K562 (cell line): ENCODE measurements at regions not wholly inside any gene's neighbourhood (a gene's known extent, or its start where the extent isn't known, plus 50 kb on each side); places are given as distances from the start of the nearest gene placed in this dataset. TPM values are rescaled to one million over a fixed set of nuclear protein-coding genes. Genes with fewer than 3 reads are reported as not detected.

Source experiments
- ATAC-seq: fragments of 200-7000 bp; cut with Tn5 transposase; 3 replicates; pipeline ENCODE4 v1.9.1; 2020; ENCODE audit warnings: moderate library complexity
- BruUV-seq: library from RNA; stranded (reverse); fragments of 400-500 nt; replicated peaks from 2 replicates; lab custom pipeline; 2021; lab: Mats Ljungman, UMichigan
- CTCF ChIA-PET: fragments of 300-600 bp; formaldehyde crosslinking; extraction: SDS; loops from one replicate; lab custom pipeline; 2021; ENCODE audit warnings: low intra/inter-chr PET ratio; lab: Yijun Ruan, JAX
- POLR2A ChIA-PET: fragments of 300-600, 350-650 bp; sonication (Branson Sonifier 250); formaldehyde crosslinking; extraction: SDS; loops from one replicate; lab custom pipeline; 2021; ENCODE audit warnings: antibody characterized with exemption, inconsistent platforms; lab: Yijun Ruan, JAX
- DNase-seq, 4 experiments: peaks; one replicate each; pipeline versions ENCODE4 v3.0.0 to v3.0.0-alpha.2; 2011 to 2018; ENCODE audit warnings: low spot score in 3 of 4, mixed read lengths in 3 of 4; ENCODE audit errors: extremely low read depth in 1 of 4
- FAIRE-seq: peaks from 2 replicates; lab custom pipeline; 2011; peaks lifted over from hg19 to GRCh38; lab: Jason Lieb, UNC
- H2AFZ ChIP-seq: 2 replicates; pipeline ENCODE4 v1.6.0; 2011; ENCODE audit warnings: low read depth, low read length, control low read depth, inconsistent platforms
- H3K27ac ChIP-seq: fragments of 200-600 bp; 3 replicates; pipeline ENCODE4 v1.8.0; 2011; ENCODE audit warnings: low read depth, mild to moderate bottlenecking, control low read depth, inconsistent platforms, low read length, moderate library complexity, mixed read lengths; ENCODE audit errors: extremely low read depth
- H3K27me3 ChIP-seq, 2 experiments: fragments of 300-600 bp in 1 of 2; 2 replicates in 1 of 2; 3 replicates in 1 of 2; pipeline versions ENCODE4 v1.6.0 to v1.8.0; 2011; ENCODE audit warnings: inconsistent platforms in 2 of 2, low read length in 2 of 2, mild to moderate bottlenecking in 1 of 2, mixed read lengths in 1 of 2, moderate library complexity in 1 of 2; ENCODE audit not compliant: control insufficient read depth in 2 of 2, insufficient read depth in 2 of 2
- H3K36me3 ChIP-seq: fragments of 300-600 bp; 3 replicates; pipeline ENCODE4 v1.8.0; 2011; ENCODE audit warnings: mild to moderate bottlenecking, low read length, inconsistent platforms; ENCODE audit not compliant: control insufficient read depth, insufficient read depth
- H3K4me1 ChIP-seq, 2 experiments: fragments of 200-600 bp in 1 of 2; replicated peaks in 1 of 2; 2 replicates in 1 of 2; 3 replicates in 1 of 2; pipeline versions ENCODE4 v1.5.1 to v1.8.0; 2011; ENCODE audit warnings: inconsistent platforms in 2 of 2, low read length in 2 of 2, mild to moderate bottlenecking in 1 of 2, mixed read lengths in 1 of 2, moderate library complexity in 1 of 2; ENCODE audit not compliant: control insufficient read depth in 2 of 2, insufficient read depth in 2 of 2
- H3K4me2 ChIP-seq: 2 replicates; pipeline ENCODE4 v1.6.1; 2011; ENCODE audit warnings: low read length, control low read depth, inconsistent platforms, mixed read lengths; ENCODE audit not compliant: insufficient read depth
- H3K4me3 ChIP-seq: fragments of 200-600 bp; sonication (generic), shearing (Covaris generic); 2 replicates; pipeline ENCODE4 v1.5.1; 2016; ENCODE audit warnings: control low read depth, inconsistent platforms
- H3K79me2 ChIP-seq: fragments of 200-600 bp; 3 replicates; pipeline ENCODE4 v1.8.0; 2011; ENCODE audit warnings: low read length, inconsistent platforms; ENCODE audit not compliant: control insufficient read depth, insufficient read depth
- H3K9ac ChIP-seq, 2 experiments: 2 replicates each; pipeline versions ENCODE4 v1.6.0 to v1.6.1; 2011; ENCODE audit warnings: low read depth in 2 of 2, low read length in 2 of 2, control low read depth in 1 of 2, inconsistent platforms in 1 of 2, mild to moderate bottlenecking in 1 of 2, mixed read lengths in 1 of 2; ENCODE audit not compliant: insufficient read depth in 1 of 2
- H3K9me1 ChIP-seq: one replicate; pipeline ENCODE4 v1.6.0; 2011; ENCODE audit warnings: inconsistent platforms, mild to moderate bottlenecking, low read length, moderate library complexity; ENCODE audit not compliant: control insufficient read depth, insufficient read depth
- H3K9me3 ChIP-seq: replicated peaks from 2 replicates; pipeline ENCODE4 v1.5.1; 2011; ENCODE audit warnings: low read depth, low read length, inconsistent platforms; ENCODE audit not compliant: control insufficient read depth, insufficient read depth
- H4K20me1 ChIP-seq: replicated peaks from 2 replicates; pipeline ENCODE4 v1.6.1; 2011; ENCODE audit warnings: low read length, inconsistent platforms, mixed read lengths; ENCODE audit not compliant: control insufficient read depth, insufficient read depth
- E2F6 ChIP-seq, 2 experiments: IDR thresholded peaks; 2 replicates each; pipeline ENCODE4 v1.6.1; 2011; ENCODE audit warnings: borderline replicate concordance in 1 of 2, control low read depth in 1 of 2, low read depth in 1 of 2, low read length in 1 of 2, mild to moderate bottlenecking in 1 of 2, mixed read lengths in 1 of 2, moderate library complexity in 1 of 2; ENCODE audit not compliant: insufficient read depth in 1 of 2, insufficient read length in 1 of 2, poor library complexity in 1 of 2, severe bottlenecking in 1 of 2; ENCODE audit errors: extremely low read depth in 1 of 2
- HMGN3 ChIP-seq: IDR thresholded peaks from 2 replicates; pipeline ENCODE4 v1.6.1; 2011; ENCODE audit warnings: borderline replicate concordance, low read depth, mild to moderate bottlenecking, mixed read lengths, low read length; ENCODE audit not compliant: insufficient read length; ENCODE audit errors: extremely low read depth
- MAX ChIP-seq: sonication (generic); formaldehyde crosslinking; IDR thresholded peaks from 2 replicates; pipeline ENCODE4 v1.9.0; 2022; ENCODE audit warnings: mild to moderate bottlenecking, missing genetic modification reagents
- PHTF2 ChIP-seq: fragments of 250-450 bp; sonication (Bioruptor Pico); IDR thresholded peaks from 2 replicates; pipeline ENCODE4 v1.5.0; 2021; ENCODE audit warnings: mild to moderate bottlenecking
- TAL1 ChIP-seq: fragments of 450-650 bp; IDR thresholded peaks from 2 replicates; pipeline ENCODE4 v1.6.1; 2016; ENCODE audit warnings: mild to moderate bottlenecking
- TSHZ1 ChIP-seq: fragments of 250-450 bp; sonication (Bioruptor Pico); IDR thresholded peaks from 2 replicates; pipeline ENCODE4 v1.4.0; 2020; ENCODE audit warnings: mild to moderate bottlenecking, moderate library complexity
- U2AF1 ChIP-seq: fragments of 200-400 bp; formaldehyde crosslinking; optimal IDR thresholded peaks from 2 replicates; pipeline ENCODE3; 2017; ENCODE audit warnings: mild to moderate bottlenecking, low read depth, low read length, moderate library complexity
- ZEB2 ChIP-seq: fragments of 450-650 bp; IDR thresholded peaks from 2 replicates; pipeline ENCODE4 v1.6.1; 2016
- WGBS: fragments of 100-300 bp; shearing (Covaris generic); methylation state at CpG from one replicate; pipeline ENCODE4 v1.1.6; 2016; ENCODE audit warnings: low coverage, mixed read lengths; ENCODE audit not compliant: insufficient coverage; ENCODE audit errors: missing lambda C conversion rate; 5-methylcytosine and 5-hydroxymethylcytosine counted together
- in situ Hi-C: fragments of 300-500 bp; cut with MboI; formaldehyde crosslinking; loops from 4 replicates; pipeline ENCODE4 v1.15.0; 2018; ENCODE audit warnings: inconsistent platforms, mixed read lengths
- intact Hi-C: fragments of 100-400 bp; cut with micrococcal nuclease; formaldehyde crosslinking; loops from 2 replicates; pipeline ENCODE4 v1.14.2; 2022
- microRNA counts: library from miRNA; unstranded; fragments of <30 nt; microRNA quantifications from one replicate; lab custom pipeline; 2016
- microRNA-seq: library from miRNA; unstranded; fragments of <30 nt; microRNA quantifications from one replicate; pipeline ENCODE4, GENCODE V29; 2018; ENCODE audit warnings: borderline microRNAs expressed
- small RNA-seq: library from RNA; depleted of rRNA; stranded (forward); fragments of <200 nt; gene quantifications from one replicate; pipeline ENCODE3, GENCODE V24; 2014

GRCh38 chr9:119420231-119420630 is 51.0 kb upstream of the BRINP1 start:
- in situ Hi-C loops (no loop called here), intact Hi-C loops (no loop called here)
- no peak overlapping the region for H3K27ac ChIP-seq
- H3K36me3 ChIP-seq, result no peaks in the 10 kb centered on the region
- BruUV-seq, result no TSS peak
- no peak overlapping the region for H2AFZ ChIP-seq
- FAIRE-seq (no peak), DNase-seq (no peak), ATAC-seq (no peak)
- no peak overlapping the region for H3K9ac ChIP-seq
- no peaks in the 10 kb centered on the region for H3K79me2 ChIP-seq
- POLR2A ChIA-PET, result no interaction called here
- H3K9me1 ChIP-seq, result no peaks in the 10 kb centered on the region
- TF ChIP-seq MAX, result no peak
- TF ChIP-seq PHTF2, result no peak
- no peak for TF ChIP-seq E2F6 (IDR thresholded peaks at IDR 0.05; ENCODE audit: borderline replicate concordance in 1 of 2, extremely low read depth in 1 of 2, insufficient read depth in 1 of 2, insufficient read length in 1 of 2, low read depth in 1 of 2, low read length in 1 of 2, poor library complexity in 1 of 2, severe bottlenecking in 1 of 2)
- TF ChIP-seq ZEB2, result no peak
- TF ChIP-seq U2AF1, result no peak
- no peak for TF ChIP-seq HMGN3
- no peak for TF ChIP-seq TAL1
- no peak for TF ChIP-seq TSHZ1 (CRISPR knock-in tag)
- 0% methylated on average over 2 of the region's 2 CpGs for WGBS
- H3K9me3 ChIP-seq, result 0 out of 2 replicates have a peak, but pooled peaks cover 2% of the 10 kb centered on the region
- H4K20me1 ChIP-seq, result no peaks in the 10 kb centered on the region
- H3K4me3 ChIP-seq, result no peak overlapping the region
- H3K4me2 ChIP-seq, result no peak overlapping the region
- no peaks in the 10 kb centered on the region for H3K4me1 ChIP-seq
- no peaks in the 10 kb centered on the region for H3K27me3 ChIP-seq
- CTCF ChIA-PET, result no interaction called here

MicroRNAs encoded in the stretch of these regions (microRNA counts, 767-probe panel; counts per million panel counts)
- not detected for microRNA hsa-miR-147a (lab: Ali Mortazavi, UCI)

Small RNAs in the stretch of these regions (microRNA-seq; reads per million reads assigned to microRNA genes)
- gene MIR147A, result not detected

Small RNAs in the stretch of these regions (small RNA-seq; reads per million reads assigned to genes)
- not detected for gene MIR147A
